GM23338 (cell line): ENCODE measurements at regions not wholly inside any gene's neighbourhood (a gene's known extent, or its start where the extent isn't known, plus 50 kb on each side); places are given as distances from the start of the nearest gene placed in this dataset.

Source experiments
- ATAC-seq: fragments of 200-7000 bp; cut with Tn5 transposase; 3 replicates; pipeline ENCODE4 v1.9.1; 2020
- DNase-seq: peaks from one replicate; pipeline ENCODE4 v3.0.0-alpha.2; 2015; ENCODE audit warnings: low spot score
- H2AFZ ChIP-seq: fragments of 200-600 bp; sonication (generic); 2 replicates; pipeline ENCODE4 v1.8.0; 2016; ENCODE audit warnings: antibody characterized with exemption, mild to moderate bottlenecking, moderate library complexity
- H3F3A ChIP-seq: fragments of 200-600 bp; sonication (generic); replicated peaks from 2 replicates; pipeline ENCODE4 v1.8.0; 2017; ENCODE audit warnings: antibody characterized with exemption, mixed run types, low read depth
- H3K27ac ChIP-seq: fragments of 200-600 bp; sonication (generic); 2 replicates; pipeline ENCODE4 v1.6.1; 2016; ENCODE audit warnings: low read depth
- H3K27me3 ChIP-seq: fragments of 200-600 bp; sonication (generic); 2 replicates; pipeline ENCODE4 v1.8.0; 2016; ENCODE audit warnings: mild to moderate bottlenecking, mixed run types, moderate library complexity; ENCODE audit not compliant: insufficient read depth
- H3K36me3 ChIP-seq: fragments of 200-600 bp; sonication (generic); 2 replicates; pipeline ENCODE4 v1.8.0; 2016; ENCODE audit warnings: mild to moderate bottlenecking; ENCODE audit not compliant: insufficient read depth
- H3K4me1 ChIP-seq: fragments of 200-600 bp; sonication (generic); 2 replicates; pipeline ENCODE4 v1.8.0; 2016; ENCODE audit warnings: mild to moderate bottlenecking, moderate library complexity; ENCODE audit not compliant: insufficient read depth
- H3K4me2 ChIP-seq: fragments of 200-600 bp; sonication (generic); 2 replicates; pipeline ENCODE4 v1.7.1; 2017; ENCODE audit warnings: mixed run types
- H3K4me3 ChIP-seq: fragments of 200-600 bp; sonication (generic); 2 replicates; pipeline ENCODE4 v1.6.1; 2016; ENCODE audit warnings: mixed run types
- H3K79me2 ChIP-seq: fragments of 200-600 bp; sonication (generic); replicated peaks from 2 replicates; pipeline ENCODE4 v1.8.0; 2017; ENCODE audit warnings: mild to moderate bottlenecking; ENCODE audit not compliant: insufficient read depth
- H3K9me2 ChIP-seq: fragments of 200-600 bp; sonication (generic); 2 replicates; pipeline ENCODE4 v1.8.0; 2017; ENCODE audit not compliant: insufficient read depth
- H4K20me1 ChIP-seq: fragments of 200-600 bp; sonication (generic); replicated peaks from 2 replicates; pipeline ENCODE4 v1.8.0; 2017; ENCODE audit warnings: mild to moderate bottlenecking; ENCODE audit not compliant: insufficient read depth
- H3K27ac Mint-ChIP-seq: 2 replicates; pipeline ENCODE4 v1.8.0; 2020; ENCODE audit warnings: inconsistent platforms, mild to moderate bottlenecking, moderate library complexity, mixed read lengths
- H3K27me3 Mint-ChIP-seq: 3 replicates; pipeline ENCODE4 v1.8.0; 2022; ENCODE audit warnings: low read depth, mild to moderate bottlenecking, moderate library complexity, mixed read lengths, inconsistent platforms; ENCODE audit not compliant: insufficient read depth, poor library complexity
- H3K36me3 Mint-ChIP-seq: 3 replicates; pipeline ENCODE4 v1.8.0; 2021; ENCODE audit warnings: low read depth, mild to moderate bottlenecking, inconsistent platforms, moderate library complexity, mixed read lengths
- H3K4me1 Mint-ChIP-seq: 3 replicates; pipeline ENCODE4 v1.8.0; 2020; ENCODE audit warnings: mild to moderate bottlenecking, inconsistent platforms, mixed read lengths
- H3K4me3 Mint-ChIP-seq: 3 replicates; pipeline ENCODE4 v1.8.0; 2021; ENCODE audit warnings: moderate library complexity, mild to moderate bottlenecking, inconsistent platforms, mixed read lengths
- H3K9me3 Mint-ChIP-seq: 3 replicates; pipeline ENCODE4 v1.8.0; 2020; ENCODE audit warnings: moderate library complexity, mild to moderate bottlenecking, inconsistent platforms, mixed read lengths
- CREB1 ChIP-seq: fragments of 250-450 bp; sonication (Bioruptor Pico); IDR thresholded peaks from 2 replicates; pipeline ENCODE4 v1.5.0; 2020; ENCODE audit warnings: low read depth, mild to moderate bottlenecking, moderate library complexity
- EZH2 ChIP-seq: fragments of 200-600 bp; sonication (generic); IDR thresholded peaks from one replicate; pipeline ENCODE4 v1.8.0; 2017; ENCODE audit warnings: antibody characterized with exemption, mild to moderate bottlenecking, low read depth; ENCODE audit not compliant: unreplicated experiment
- EZH2phosphoT487 ChIP-seq: fragments of 200-600 bp; sonication (generic); IDR thresholded peaks from one replicate; pipeline ENCODE4 v1.8.1; 2018; ENCODE audit warnings: antibody characterized with exemption; ENCODE audit not compliant: unreplicated experiment
- JUNB ChIP-seq: IDR thresholded peaks from one replicate; pipeline ENCODE4 v1.6.1; 2016; ENCODE audit warnings: antibody characterized with exemption; ENCODE audit not compliant: unreplicated experiment
- NANOG ChIP-seq: IDR thresholded peaks from 2 replicates; pipeline ENCODE4 v1.6.1; 2016; ENCODE audit warnings: antibody characterized with exemption, borderline replicate concordance
- POLR2AphosphoS5 ChIP-seq: IDR thresholded peaks from 2 replicates; pipeline ENCODE4 v1.6.1; 2016; ENCODE audit warnings: antibody characterized with exemption, low read depth
- REST ChIP-seq: IDR thresholded peaks from one replicate; pipeline ENCODE4 v1.6.1; 2018; ENCODE audit warnings: antibody characterized with exemption; ENCODE audit not compliant: unreplicated experiment
- STAT1 ChIP-seq: IDR thresholded peaks from one replicate; pipeline ENCODE4 v1.6.1; 2016; ENCODE audit warnings: antibody characterized with exemption; ENCODE audit not compliant: unreplicated experiment
- ZNF114 ChIP-seq: fragments of 250-450 bp; sonication (Bioruptor Pico); IDR thresholded peaks from 2 replicates; pipeline ENCODE4 v1.5.0; 2020; ENCODE audit warnings: mild to moderate bottlenecking, moderate library complexity
- ZNF331 ChIP-seq: fragments of 250-450 bp; sonication (Bioruptor Pico); IDR thresholded peaks from 2 replicates; pipeline ENCODE4 v1.5.0; 2020; ENCODE audit warnings: low read depth, mild to moderate bottlenecking, moderate library complexity
- ZNF462 ChIP-seq: fragments of 250-450 bp; sonication (Bioruptor Pico); IDR thresholded peaks from 2 replicates; pipeline ENCODE4 v1.5.0; 2020; ENCODE audit warnings: mild to moderate bottlenecking, moderate library complexity

- Mint-ChIP-seq H3K9me3 (no peaks in the 10 kb centered on the region), H3K27me3 (no peaks in the 10 kb centered on the region)
- no peak for TF ChIP-seq EZH2phosphoT487
- no peak for TF ChIP-seq STAT1
- TF ChIP-seq EZH2: no peak
- TF ChIP-seq ZNF331: no peak
- TF ChIP-seq REST: no peak
- no peak for TF ChIP-seq POLR2AphosphoS5
- TF ChIP-seq JUNB: no peak
- no peak for TF ChIP-seq ZNF462 (CRISPR knock-in tag)
- no peak for TF ChIP-seq ZNF114 (CRISPR knock-in tag)
- no peak for TF ChIP-seq CREB1
- TF ChIP-seq NANOG: no peak
Observed at GRCh38 chr5:21603796-21604195, 1249.3 kb downstream of the CDH12 start.

More at GRCh38 chr5:21603796-21604195, 1249.3 kb downstream of the CDH12 start:
- H3K27me3 ChIP-seq: no peaks in the 10 kb centered on the region
- H3K9me2 ChIP-seq: no peaks in the 10 kb centered on the region
- no peak overlapping the region for H2AFZ ChIP-seq
- H3K36me3 ChIP-seq: no peaks in the 10 kb centered on the region
- H3K27ac ChIP-seq: no peak overlapping the region
- no peaks in the 10 kb centered on the region for H3K79me2 ChIP-seq
- no peak overlapping the region for H3K4me3 ChIP-seq
- H3K4me1 ChIP-seq: no peaks in the 10 kb centered on the region
- Mint-ChIP-seq H3K36me3 (no peaks in the 10 kb centered on the region), H3K4me1 (no peaks in the 10 kb centered on the region), H3K4me3 (no peak overlapping the region), H3K27ac (no peak overlapping the region)
- H3F3A ChIP-seq: no peaks in the 10 kb centered on the region
- no peaks in the 10 kb centered on the region for H4K20me1 ChIP-seq
- ATAC-seq (no peak), DNase-seq (no peak)
- H3K4me2 ChIP-seq: no peak overlapping the region
